MG63 (cell line): ENCODE measurements at regions not wholly inside any gene's neighbourhood (a gene's known extent, or its start where the extent isn't known, plus 50 kb on each side); places are given as distances from the start of the nearest gene placed in this dataset.
"Not testable (repeated sequence)": the region's sequence is repeated elsewhere in the genome, so short reads cannot be mapped to it uniquely, and the experiment has no call there.

ENCODE experiments used
- DNase-seq: peaks from one replicate; pipeline ENCODE4 v3.0.0-alpha.2; 2020
- H3K27me3 ChIP-seq: fragments of 250-450 bp; sonication (Bioruptor Pico); 2 replicates; pipeline ENCODE4 v1.5.1; 2020; ENCODE audit warnings: mild to moderate bottlenecking, moderate library complexity
- H3K36me3 ChIP-seq: fragments of 250-450 bp; sonication (Bioruptor Pico); 2 replicates; pipeline ENCODE4 v1.5.1; 2020; ENCODE audit warnings: mild to moderate bottlenecking, moderate library complexity
- H3K4me3 ChIP-seq: fragments of 250-450 bp; sonication (Bioruptor Pico); 2 replicates; pipeline ENCODE4 v1.5.1; 2020; ENCODE audit warnings: mild to moderate bottlenecking, moderate library complexity
- H3K9me3 ChIP-seq: fragments of 250-450 bp; sonication (Bioruptor Pico); 2 replicates; pipeline ENCODE4 v1.5.1; 2020; ENCODE audit warnings: mild to moderate bottlenecking, moderate library complexity

DNA sequence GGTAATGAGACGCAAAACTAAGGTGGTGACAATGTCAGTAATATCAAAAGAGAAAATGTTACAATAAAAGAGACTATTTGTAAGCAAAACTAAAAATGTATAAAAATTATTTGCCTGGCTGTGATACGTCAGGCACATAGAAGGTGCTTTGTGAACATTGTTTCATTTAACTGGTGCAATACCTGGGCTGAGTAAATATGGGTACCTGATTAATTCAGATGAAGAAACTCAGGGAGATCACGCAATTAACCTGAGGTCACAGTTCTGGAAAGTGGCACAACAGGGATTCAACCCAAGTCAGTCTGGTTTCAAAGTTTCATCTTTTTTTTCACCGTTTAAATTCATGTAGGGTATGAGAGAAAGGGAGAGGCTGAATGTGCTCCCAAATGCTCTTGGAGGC, 71.0 kb upstream of the KRAS start:
- Histone ChIP-seq H3K27me3 (no peaks in the 10 kb centered on the region), H3K9me3 (no peaks in the 10 kb centered on the region), H3K4me3 (no peak overlapping the region), H3K36me3 (no peaks in the 10 kb centered on the region)
- DNase-seq = no peak

DNA sequence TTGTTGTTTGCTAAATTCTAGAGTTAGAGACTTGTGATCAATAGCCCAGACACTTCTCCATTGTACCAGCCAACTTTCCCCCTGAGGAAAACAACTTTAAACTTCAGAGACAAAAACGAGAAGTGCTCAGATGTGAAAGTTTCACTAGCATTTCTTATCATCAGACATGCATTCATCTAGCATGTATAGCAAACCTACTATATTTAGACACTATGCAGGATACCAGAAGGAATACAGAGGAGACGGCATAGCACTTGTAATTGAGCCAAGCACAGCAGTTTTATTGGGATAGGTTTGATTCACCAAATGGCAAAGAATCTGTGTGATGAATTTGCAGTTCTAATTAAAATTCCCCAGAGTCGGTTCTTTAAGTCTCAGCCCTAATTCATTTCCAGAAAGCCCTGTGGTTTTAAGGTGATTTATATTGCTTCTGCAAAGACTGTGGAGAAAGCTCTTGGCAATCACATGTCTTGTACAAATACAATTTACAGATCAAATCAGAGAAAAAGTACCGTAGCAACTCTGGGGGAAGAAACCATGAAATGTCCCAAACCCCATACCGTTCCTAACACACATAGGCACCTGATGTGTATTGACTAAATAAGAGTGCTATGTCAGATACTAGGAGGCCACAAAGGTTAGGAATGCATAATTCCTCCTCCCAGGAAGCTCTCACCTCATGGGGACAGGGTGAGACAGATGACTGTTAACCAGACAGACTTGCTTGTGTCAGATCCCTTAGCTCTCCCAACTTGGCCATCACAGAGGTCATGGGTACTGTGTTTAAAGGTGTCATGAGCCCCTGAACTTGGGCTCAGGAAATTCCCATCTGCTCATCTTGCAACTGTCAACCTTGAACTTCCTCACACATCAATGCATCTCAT, 69.6 kb upstream of the KRAS start:
- Histone ChIP-seq H3K36me3 (no peaks in the 10 kb centered on the region), H3K9me3 (no peaks in the 10 kb centered on the region), H3K27me3 (no peaks in the 10 kb centered on the region), H3K4me3 (no peak overlapping the region)
- no peak for DNase-seq

DNA sequence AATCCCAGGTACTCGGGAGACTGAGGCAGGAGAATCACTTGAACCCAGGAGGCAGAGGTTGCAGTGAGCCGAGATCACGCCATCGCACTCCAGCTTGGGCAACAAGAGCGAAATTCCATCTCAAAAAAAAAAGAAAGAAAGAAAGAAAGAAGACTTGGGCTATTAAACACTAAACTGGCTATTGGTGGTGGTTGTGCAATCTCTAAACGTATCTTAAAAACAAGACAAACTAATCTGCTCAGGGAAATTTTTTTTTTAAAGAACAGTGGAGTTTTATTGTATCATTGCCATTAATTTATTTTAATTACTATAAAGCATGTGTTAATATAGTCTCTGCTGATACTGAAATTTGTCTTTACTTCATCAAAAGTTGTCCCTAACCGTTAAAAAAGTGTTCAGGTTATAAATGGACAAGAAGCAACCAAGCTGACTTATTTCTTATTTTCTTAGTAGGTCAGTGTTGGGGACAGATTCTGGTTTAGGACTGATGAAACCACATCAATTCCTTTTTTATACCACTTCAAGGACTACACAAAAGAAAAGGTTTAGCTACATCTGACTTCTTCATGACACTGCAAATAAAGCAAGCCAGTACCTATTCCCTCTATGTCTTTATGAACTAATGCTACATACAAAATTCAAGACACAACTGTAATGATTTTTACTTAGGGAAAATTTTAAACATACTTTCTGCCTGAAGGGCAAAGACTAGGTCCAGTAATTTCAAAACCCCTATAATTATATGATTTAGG, 68.7 kb upstream of the KRAS start:
- Histone ChIP-seq H3K36me3 (no peaks in the 10 kb centered on the region), H3K4me3 (no peak overlapping the region), H3K9me3 (0 out of 2 replicates have a peak, but pooled peaks cover 2% of the 10 kb centered on the region), H3K27me3 (no peaks in the 10 kb centered on the region)
- DNase-seq = no peak

DNA sequence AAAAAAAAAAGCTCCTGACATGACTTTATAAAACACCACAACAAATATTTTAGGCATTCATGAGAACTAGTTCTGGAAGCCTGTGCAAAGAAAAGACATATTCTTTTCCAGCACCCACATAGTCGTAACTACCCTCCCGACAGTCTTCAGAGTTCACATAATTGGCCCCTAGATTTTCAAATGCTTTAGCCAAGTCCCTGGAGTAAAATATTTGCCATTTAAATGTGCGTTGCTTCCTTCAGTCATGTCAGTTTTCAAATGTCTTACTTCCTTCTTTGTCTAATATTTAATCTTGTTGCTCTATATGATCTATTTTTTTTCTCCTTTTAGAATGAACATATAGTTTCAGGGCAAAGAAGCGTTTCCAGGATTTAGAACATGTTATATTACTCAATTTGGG, 66.8 kb upstream of the KRAS start:
- DNase-seq = no peak
- Histone ChIP-seq H3K36me3 (no peaks in the 10 kb centered on the region), H3K4me3 (no peak overlapping the region), H3K9me3 (0 out of 2 replicates have a peak, but pooled peaks cover 2% of the 10 kb centered on the region), H3K27me3 (no peaks in the 10 kb centered on the region)

DNA sequence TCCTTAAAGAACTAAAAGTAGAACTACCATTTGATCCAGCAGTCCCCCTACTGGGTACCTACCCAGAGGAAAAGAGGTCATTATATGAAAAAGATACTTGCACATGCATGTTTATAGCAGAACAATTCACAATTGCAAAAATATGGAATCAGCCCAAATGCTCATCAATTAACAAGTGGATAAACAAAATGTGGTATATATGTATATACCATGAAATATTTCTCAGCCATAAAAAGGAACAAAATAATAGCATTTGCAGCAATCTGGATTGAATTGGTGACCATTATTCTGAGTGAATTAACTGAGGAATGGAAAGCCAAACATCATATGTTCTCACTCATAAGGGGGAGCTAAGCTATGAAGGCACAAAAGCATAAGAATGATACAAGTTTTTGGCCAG, 64.7 kb upstream of the KRAS start:
- no peak overlapping the region for H3K4me3 ChIP-seq
- DNase-seq = no peak
- H3K9me3 ChIP-seq = 0 out of 2 replicates have a peak, but pooled peaks cover 2% of the 10 kb centered on the region
- H3K27me3 ChIP-seq = no peaks in the 10 kb centered on the region
- H3K36me3 ChIP-seq = no peaks in the 10 kb centered on the region

DNA sequence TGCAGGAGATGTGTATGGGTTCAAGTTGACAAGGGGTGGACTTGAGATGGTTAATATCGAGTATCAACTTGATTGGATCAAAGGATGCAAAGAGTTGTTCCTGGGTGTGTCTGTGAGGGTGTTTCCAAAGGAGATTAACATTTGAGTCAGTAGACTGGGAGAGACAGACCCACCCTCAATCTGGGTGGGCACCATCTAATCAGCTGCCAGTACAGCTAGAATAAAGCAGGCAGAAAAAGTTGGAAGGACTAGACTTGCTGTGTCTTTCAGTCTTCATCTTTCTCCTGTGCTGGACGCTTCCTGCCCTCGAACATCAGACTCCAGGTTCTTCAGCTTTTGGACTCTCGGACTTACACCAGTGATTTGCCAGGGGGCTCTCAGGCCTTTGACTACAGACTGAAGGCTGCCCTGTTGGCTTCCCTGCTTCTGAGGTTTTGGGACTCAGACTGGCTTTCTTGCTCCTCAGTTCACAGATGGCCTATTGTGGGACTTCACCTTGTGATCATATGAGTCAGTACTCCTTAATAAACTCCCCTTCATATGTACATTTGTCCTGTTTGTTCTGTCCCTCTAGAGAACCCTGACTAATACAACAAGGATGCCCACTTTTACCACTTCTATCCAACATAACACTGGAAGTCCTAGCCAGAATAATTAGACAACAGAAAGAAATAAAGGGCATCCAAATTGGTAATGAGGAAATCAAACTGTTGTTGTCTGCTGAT, 62.7 kb upstream of the KRAS start:
- H3K9me3 ChIP-seq, DNase-seq, H3K36me3 ChIP-seq, H3K27me3 ChIP-seq, H3K4me3 ChIP-seq: not testable (repeated sequence)

DNA sequence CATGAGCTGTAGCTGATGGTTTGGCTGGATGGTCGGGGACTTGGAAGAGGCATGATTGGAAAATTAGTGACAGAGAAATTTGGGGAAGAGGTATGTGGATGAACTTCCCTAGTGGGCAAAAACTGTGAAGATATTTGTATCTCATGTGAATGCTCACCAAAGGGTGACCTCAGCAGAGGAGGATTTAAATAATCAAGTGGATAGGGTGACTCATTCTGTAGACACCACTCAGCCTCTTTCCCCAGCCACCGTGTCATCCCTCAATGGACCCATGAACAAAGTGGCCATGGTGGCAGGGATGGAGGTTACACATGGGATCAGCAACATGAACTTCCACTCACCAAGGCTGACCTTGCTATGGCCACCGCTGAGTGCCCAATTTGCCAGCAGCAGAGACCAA, 60.8 kb upstream of the KRAS start:
- no peaks in the 10 kb centered on the region for H3K27me3 ChIP-seq

DNA sequence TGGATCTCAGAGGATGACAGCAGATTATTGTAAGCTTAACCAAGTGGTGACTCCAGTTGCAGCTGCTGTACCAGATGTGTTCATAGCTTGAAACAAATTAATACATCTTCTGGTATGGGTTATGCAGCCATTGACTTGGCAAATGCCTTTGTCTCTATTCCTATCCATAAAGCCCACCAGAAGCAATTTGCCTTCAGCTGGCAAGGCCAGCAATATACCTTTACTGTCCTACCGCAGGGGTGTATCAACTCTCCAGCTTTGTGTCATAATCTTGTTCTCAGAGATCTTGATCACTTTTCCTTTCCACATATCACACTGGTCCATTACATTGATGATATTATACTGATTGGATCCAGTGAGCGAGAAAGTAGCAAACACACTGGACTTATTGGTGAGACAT, 59.3 kb upstream of the KRAS start:
- H3K4me3 ChIP-seq, DNase-seq, H3K9me3 ChIP-seq, H3K36me3 ChIP-seq, H3K27me3 ChIP-seq: not testable (repeated sequence)

More for the DNA sequence above, 60.8 kb upstream of the KRAS start:
- Histone ChIP-seq H3K36me3 (no peaks in the 10 kb centered on the region), H3K9me3 (0 out of 2 replicates have a peak, but pooled peaks cover 2% of the 10 kb centered on the region), H3K4me3 (no peak overlapping the region)
- DNase-seq = no peak

DNA sequence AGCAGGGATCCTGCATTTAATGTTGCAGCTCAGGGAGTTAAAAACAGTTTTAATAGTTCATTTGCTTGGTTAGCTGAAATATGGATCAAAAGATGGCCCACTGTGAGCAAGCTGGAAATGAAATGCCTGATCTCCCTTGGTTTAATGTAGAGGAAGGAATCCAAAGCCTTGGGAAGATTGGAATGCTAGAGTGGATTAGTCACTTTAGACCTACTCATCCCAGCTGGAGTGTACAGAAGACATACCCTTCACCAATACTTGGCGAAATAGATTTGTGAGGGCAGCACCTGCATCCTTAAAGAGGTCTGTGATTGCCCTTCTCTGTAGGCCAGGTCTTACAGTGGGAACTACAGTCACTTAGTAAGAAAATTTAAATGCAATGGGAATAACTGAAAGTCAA, 58.0 kb upstream of the KRAS start:
- Histone ChIP-seq H3K9me3 (no peaks in the 10 kb centered on the region), H3K27me3 (no peaks in the 10 kb centered on the region), H3K4me3 (no peak overlapping the region), H3K36me3 (no peaks in the 10 kb centered on the region)
- DNase-seq = no peak

DNA sequence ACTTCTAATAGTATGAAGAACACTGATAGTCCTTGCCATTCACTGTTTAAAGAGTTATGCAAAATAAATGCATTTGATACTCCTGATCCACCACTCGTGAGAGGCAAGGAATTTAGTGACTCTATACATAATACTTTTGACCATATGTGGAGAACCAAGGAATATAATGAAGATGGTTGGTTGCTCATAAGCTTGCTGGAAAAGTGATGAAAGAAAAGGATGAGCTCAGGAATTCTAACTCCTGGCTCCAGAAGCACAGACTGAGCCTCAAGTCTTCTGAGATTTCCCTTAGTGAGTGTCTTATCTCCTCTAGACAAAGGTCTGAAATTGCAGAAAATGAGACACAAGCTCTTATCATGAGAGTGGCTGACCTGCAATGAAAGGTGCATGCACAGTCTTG, 57.1 kb upstream of the KRAS start:
- H3K4me3 ChIP-seq = no peak overlapping the region
- no peaks in the 10 kb centered on the region for H3K9me3 ChIP-seq
- DNase-seq = no peak
- no peaks in the 10 kb centered on the region for H3K36me3 ChIP-seq
- H3K27me3 ChIP-seq = no peaks in the 10 kb centered on the region

DNA sequence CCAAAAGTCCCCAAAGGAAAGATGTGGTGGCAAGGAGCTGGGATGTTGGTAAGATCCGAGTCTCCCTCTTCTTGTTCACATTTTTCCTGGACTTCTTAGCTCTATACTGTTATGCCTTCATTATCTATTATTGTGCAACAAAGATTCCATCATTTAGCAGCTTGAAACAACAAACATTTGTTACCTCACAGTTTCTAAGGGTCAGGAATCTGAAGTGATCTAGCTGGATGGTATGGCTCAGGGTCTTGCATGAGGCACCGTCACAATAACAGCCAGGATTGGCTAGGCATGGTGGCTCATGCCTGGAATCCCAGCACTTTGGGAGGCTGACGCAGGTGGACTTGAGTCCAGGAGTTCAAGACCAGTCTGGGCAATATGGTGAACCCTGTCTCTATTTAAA, 51.1 kb upstream of the KRAS start:
- no peaks in the 10 kb centered on the region for H3K9me3 ChIP-seq

More for the DNA sequence above, 51.1 kb upstream of the KRAS start:
- no peaks in the 10 kb centered on the region for H3K36me3 ChIP-seq
- DNase-seq = no peak
- H3K27me3 ChIP-seq = no peaks in the 10 kb centered on the region
- no peak overlapping the region for H3K4me3 ChIP-seq
